ENCODE measurements at regions not wholly inside any gene's neighbourhood (a gene's known extent, or its start where the extent isn't known, plus 50 kb on each side); places are given as distances from the start of the nearest gene placed in this dataset.

- H3K9me3 ChIP-seq: no peaks in the 10 kb centered on the region
- ATAC-seq: no peak
- DNase-seq: no peak
- H3K27me3 ChIP-seq: no peaks in the 10 kb centered on the region
- H3K36me3 ChIP-seq: no peaks in the 10 kb centered on the region
- intact Hi-C loops (cut with DNase I): no loop called here
- peaks cover 3% of the 10 kb centered on the region for H3K4me1 ChIP-seq
- TF ChIP-seq, protein P1, sequence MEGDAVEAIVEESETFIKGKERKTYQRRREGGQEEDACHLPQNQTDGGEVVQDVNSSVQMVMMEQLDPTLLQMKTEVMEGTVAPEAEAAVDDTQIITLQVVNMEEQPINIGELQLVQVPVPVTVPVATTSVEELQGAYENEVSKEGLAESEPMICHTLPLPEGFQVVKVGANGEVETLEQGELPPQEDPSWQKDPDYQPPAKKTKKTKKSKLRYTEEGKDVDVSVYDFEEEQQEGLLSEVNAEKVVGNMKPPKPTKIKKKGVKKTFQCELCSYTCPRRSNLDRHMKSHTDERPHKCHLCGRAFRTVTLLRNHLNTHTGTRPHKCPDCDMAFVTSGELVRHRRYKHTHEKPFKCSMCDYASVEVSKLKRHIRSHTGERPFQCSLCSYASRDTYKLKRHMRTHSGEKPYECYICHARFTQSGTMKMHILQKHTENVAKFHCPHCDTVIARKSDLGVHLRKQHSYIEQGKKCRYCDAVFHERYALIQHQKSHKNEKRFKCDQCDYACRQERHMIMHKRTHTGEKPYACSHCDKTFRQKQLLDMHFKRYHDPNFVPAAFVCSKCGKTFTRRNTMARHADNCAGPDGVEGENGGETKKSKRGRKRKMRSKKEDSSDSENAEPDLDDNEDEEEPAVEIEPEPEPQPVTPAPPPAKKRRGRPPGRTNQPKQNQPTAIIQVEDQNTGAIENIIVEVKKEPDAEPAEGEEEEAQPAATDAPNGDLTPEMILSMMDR (IDR thresholded peaks at IDR 0.05): no peak
- H3K4me3 ChIP-seq: no peak overlapping the region
- H3K27ac ChIP-seq: no peak overlapping the region
Observed at GRCh38 chr2:133780997-133781513, 212.8 kb upstream of the NCKAP5 start.

DNA sequence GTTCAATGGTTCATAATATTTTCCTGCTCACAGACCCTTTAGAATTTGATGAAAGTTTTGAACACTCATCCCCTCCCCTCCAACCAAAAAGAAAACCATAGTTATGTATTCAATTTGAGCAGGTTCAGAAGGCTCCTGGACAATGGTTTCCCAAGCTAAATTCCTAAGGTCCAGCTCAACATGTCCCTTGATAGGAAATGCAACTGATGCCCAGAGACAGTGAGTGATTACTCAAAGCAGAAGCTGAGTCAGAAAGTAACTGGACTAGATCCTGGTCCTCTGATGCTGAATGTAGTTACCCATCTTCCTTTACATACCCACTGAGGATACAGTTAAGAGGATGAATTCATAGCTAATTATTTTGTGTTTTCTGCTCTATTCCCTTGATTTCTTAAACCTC lies 218.9 kb upstream of the NCKAP5 start:
- ATAC-seq: no peak
- H3K4me3 ChIP-seq: no peak overlapping the region
- H3K9me3 ChIP-seq: no peaks in the 10 kb centered on the region
- no peaks in the 10 kb centered on the region for H3K4me1 ChIP-seq
- H3K36me3 ChIP-seq: no peaks in the 10 kb centered on the region
- H3K27ac ChIP-seq: no peak overlapping the region
- TF ChIP-seq, protein P1 (IDR thresholded peaks at IDR 0.05): no peak
- intact Hi-C loops (cut with DNase I): no loop called here
- H3K27me3 ChIP-seq: no peaks in the 10 kb centered on the region
- DNase-seq: no peak

DNA sequence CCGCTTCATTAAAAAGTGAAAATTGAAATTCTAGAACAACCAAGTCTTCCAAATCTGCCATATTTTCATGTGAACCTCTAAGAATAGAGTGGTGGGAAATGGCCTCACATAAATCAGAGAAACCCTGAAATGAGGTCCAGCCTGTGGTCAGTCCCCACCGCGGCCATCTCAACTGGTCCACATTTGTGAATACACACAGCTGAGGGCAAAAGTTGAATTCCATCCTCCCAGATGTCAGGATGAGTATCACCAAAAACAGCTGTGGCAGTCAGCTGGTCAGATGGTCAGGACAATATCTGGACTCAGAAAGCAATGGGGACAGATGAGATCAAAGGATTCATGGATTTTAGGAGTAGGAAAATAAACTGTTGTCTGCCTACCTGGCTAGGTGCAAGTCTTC lies 219.4 kb upstream of the NCKAP5 start:
- intact Hi-C loops (cut with DNase I): no loop called here
- H3K4me1 ChIP-seq: no peaks in the 10 kb centered on the region
- H3K9me3 ChIP-seq: no peaks in the 10 kb centered on the region
- no peak for DNase-seq
- no peaks in the 10 kb centered on the region for H3K27me3 ChIP-seq
- TF ChIP-seq, protein P1 (IDR thresholded peaks at IDR 0.05): no peak
- H3K27ac ChIP-seq: no peak overlapping the region
- ATAC-seq: no peak
- no peak overlapping the region for H3K4me3 ChIP-seq
- H3K36me3 ChIP-seq: no peaks in the 10 kb centered on the region

DNA sequence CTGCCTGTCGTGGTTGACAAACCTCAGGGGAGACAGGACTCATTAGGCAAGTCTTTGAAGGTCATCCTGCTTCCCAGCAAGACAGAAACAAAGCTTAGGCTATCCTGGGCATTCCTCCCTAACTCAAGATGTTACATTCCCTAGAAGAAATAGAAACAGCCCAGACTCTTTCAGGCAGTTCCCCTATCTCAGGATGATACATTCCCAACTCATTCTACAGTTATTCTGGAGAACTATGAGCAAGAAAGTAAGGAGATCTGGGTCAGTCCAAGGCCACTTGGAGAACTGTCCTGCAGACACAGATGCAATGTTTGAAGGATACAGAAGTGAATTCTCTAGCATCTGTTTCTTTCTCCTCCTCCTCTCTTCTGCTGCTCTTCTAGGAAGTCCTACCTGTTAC lies 220.1 kb upstream of the NCKAP5 start:
- Histone ChIP-seq H3K4me3 (no peak overlapping the region), H3K27me3 (no peaks in the 10 kb centered on the region), H3K9me3 (no peaks in the 10 kb centered on the region), H3K36me3 (no peaks in the 10 kb centered on the region), H3K27ac (no peak overlapping the region), H3K4me1 (no peaks in the 10 kb centered on the region)
- TF ChIP-seq, protein P1 (IDR thresholded peaks at IDR 0.05): no peak
- DNase-seq (no peak), ATAC-seq (no peak)
- intact Hi-C loops (cut with DNase I): no loop called here

- ATAC-seq (no peak), DNase-seq (no peak)
- intact Hi-C loops (cut with DNase I): no loop called here
- no peak overlapping the region for H3K27ac ChIP-seq
- H3K9me3 ChIP-seq: no peaks in the 10 kb centered on the region
- H3K36me3 ChIP-seq: no peaks in the 10 kb centered on the region
- H3K4me3 ChIP-seq: no peak overlapping the region
- TF ChIP-seq, protein P1 (IDR thresholded peaks at IDR 0.05): no peak
- H3K4me1 ChIP-seq: no peaks in the 10 kb centered on the region
- no peaks in the 10 kb centered on the region for H3K27me3 ChIP-seq
Observed at GRCh38 chr2:133789743-133790142, 221.5 kb upstream of the NCKAP5 start.

DNA sequence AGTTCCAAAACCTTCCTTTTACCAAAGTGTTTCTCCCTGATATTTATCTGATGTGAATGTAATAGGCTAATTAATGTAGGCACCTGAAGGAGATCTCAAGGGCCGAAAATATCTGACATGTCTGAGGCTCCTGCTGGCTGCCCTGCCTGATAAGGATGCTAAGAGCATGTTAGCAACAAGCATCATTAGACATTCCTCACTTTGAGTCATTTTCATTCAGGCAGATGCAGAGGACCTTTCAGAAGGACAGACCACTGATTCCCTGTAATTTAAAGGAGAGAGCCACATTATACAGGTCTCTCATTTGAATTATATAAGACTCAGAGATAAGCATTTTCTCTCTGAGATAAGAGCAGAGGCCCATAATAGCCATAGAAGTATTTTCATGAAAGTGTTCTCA lies 222.4 kb upstream of the NCKAP5 start:
- H3K4me1 ChIP-seq: no peaks in the 10 kb centered on the region
- no peak overlapping the region for H3K4me3 ChIP-seq
- no peaks in the 10 kb centered on the region for H3K9me3 ChIP-seq
- TF ChIP-seq, protein P1 (IDR thresholded peaks at IDR 0.05): no peak
- no peak for ATAC-seq
- no peaks in the 10 kb centered on the region for H3K36me3 ChIP-seq
- no peak overlapping the region for H3K27ac ChIP-seq
- DNase-seq: no peak
- no peaks in the 10 kb centered on the region for H3K27me3 ChIP-seq
- intact Hi-C loops (cut with DNase I): no loop called here
